IPS DF 6.9 (cell line): ENCODE measurements at regions not wholly inside any gene's neighbourhood (a gene's known extent, or its start where the extent isn't known, plus 50 kb on each side); places are given as distances from the start of the nearest gene placed in this dataset.
"Not testable (repeated sequence)": the region's sequence is repeated elsewhere in the genome, so short reads cannot be mapped to it uniquely, and the experiment has no call there.

ENCODE experiments used
- DNase-seq: peaks from one replicate; pipeline ENCODE4 v3.0.0-alpha.2; 2013; ENCODE audit warnings: low read depth, low spot score
- H3K27ac ChIP-seq: one replicate; pipeline ENCODE4 v1.5.1; 2013; ENCODE audit warnings: low read length, control low read depth
- H3K27me3 ChIP-seq: 2 replicates; pipeline ENCODE4 v1.6.1; 2013; ENCODE audit warnings: mild to moderate bottlenecking, low read length; ENCODE audit not compliant: control insufficient read depth, insufficient read depth
- H3K36me3 ChIP-seq: 2 replicates; pipeline ENCODE4 v1.6.1; 2013; ENCODE audit warnings: low read length; ENCODE audit not compliant: control insufficient read depth, insufficient read depth
- H3K4me1 ChIP-seq: 2 replicates; pipeline ENCODE4 v1.6.1; 2013; ENCODE audit warnings: low read length; ENCODE audit not compliant: control insufficient read depth, insufficient read depth
- H3K4me3 ChIP-seq: 2 replicates; pipeline ENCODE4 v1.5.1; 2013; ENCODE audit warnings: mild to moderate bottlenecking, low read length
- H3K9me3 ChIP-seq: 2 replicates; pipeline ENCODE4 v1.6.1; 2013; ENCODE audit warnings: low read length, inconsistent platforms; ENCODE audit not compliant: control insufficient read depth, insufficient read depth
- WGBS: extraction: QIAGEN DNeasy Blood & Tissue Kit; methylation state at CpG from one replicate; pipeline ENCODE4 v1.1.7; 2013; ENCODE audit warnings: mixed read lengths, missing lambda C conversion rate; ENCODE audit not compliant: insufficient read length, insufficient coverage; 5-methylcytosine and 5-hydroxymethylcytosine counted together

DNA sequence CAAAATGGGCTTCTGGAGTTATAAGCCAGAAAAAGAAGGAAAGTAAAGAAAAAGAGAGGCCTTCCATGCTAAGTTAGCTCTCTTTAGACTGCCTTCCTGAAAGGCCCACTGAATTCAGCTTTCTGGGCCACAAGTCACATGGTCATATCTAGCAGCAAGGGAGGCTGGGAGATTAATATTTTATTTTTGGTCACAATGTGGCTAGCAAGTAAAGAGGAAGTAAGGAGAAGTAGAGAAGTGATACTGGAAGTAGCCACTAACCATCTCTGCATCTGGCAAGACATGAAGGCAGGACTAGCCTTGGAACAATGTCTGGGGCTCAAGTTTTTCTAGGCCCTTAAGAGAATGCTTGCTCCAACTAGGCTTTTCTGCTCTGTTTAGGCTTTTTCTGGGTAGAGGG lies 81.8 kb upstream of the UBE2E1 start:
- no peaks in the 10 kb centered on the region for H3K27me3 ChIP-seq
- peaks cover 2% of the 10 kb centered on the region; the same call in 1 of the 2 replicates for H3K4me1 ChIP-seq
- H3K4me3 ChIP-seq, result no peak overlapping the region
- H3K36me3 ChIP-seq, result no peaks in the 10 kb centered on the region
- H3K27ac ChIP-seq, result no peak overlapping the region
- no peaks in the 10 kb centered on the region for H3K9me3 ChIP-seq
- DNase-seq, result no peak

DNA sequence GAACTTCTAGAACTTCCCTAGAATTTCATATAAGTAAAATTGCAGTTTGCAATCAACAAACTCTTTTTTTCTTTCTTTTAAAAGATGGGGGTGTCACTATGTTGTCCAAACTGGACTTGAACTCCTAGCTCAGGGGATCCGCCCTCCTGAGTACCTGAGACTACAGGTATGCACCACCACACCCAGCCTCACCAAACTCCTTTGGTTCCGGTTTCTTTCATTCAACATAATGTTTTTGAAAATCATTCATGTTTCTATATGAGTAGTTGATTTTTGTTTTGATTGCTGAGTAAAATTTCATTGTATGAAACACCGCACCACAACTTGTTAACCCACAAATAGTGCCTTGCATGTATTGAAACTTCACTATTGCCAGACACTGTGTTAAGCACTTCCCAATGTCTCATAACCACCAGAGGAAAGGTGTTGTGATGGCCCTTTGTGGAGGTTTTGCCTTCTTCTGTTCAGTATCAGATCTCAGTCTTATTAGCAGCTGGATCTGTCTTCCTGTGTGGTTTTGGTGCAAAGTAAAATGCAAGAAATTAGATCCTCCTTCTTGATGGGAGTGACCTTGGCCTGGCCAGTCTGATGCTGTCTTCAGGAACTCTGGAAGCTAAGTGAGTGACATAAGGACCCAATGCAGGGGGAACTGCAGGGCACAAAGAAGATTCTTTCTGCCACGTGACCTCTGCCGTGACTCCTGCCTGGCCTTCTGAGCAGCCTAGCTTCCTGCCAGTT lies 78.8 kb upstream of the UBE2E1 start:
- no peaks in the 10 kb centered on the region for H3K27me3 ChIP-seq
- H3K36me3 ChIP-seq, result no peaks in the 10 kb centered on the region
- peaks cover 4% of the 10 kb centered on the region; the same call in 1 of the 2 replicates for H3K4me1 ChIP-seq
- no peak overlapping the region for H3K4me3 ChIP-seq
- no peaks in the 10 kb centered on the region for H3K9me3 ChIP-seq
- WGBS, result no CpG with 5 or more reads among the region's 5 CpGs
- no peak for DNase-seq
- no peak overlapping the region for H3K27ac ChIP-seq

GRCh38 chr3:23728601-23729117 lies 77.1 kb upstream of the UBE2E1 start:
- WGBS, result no CpG with 5 or more reads among the region's 4 CpGs

DNA sequence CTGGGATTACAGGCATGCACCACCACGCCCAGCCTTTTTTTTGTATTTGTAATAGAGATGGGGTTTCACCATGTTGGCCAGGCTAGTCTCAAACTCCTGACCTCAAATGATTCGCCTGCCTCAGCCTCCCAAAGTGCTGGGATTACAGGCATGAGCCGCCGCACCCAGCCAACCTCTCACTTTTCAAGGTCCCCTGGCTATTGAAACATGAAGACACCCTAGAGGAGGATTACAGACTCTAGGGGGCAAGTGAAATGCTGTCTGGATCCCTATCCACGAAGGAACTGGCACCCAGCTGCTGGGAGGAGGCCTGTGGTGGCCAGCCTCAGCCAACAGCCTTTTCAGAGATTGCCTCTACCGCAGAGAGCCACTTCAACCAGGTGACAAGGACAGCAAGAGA lies 76.4 kb upstream of the UBE2E1 start:
- not testable (repeated sequence) for H3K4me1 ChIP-seq, H3K36me3 ChIP-seq, H3K4me3 ChIP-seq, DNase-seq, H3K27me3 ChIP-seq, H3K9me3 ChIP-seq, H3K27ac ChIP-seq
- no CpG with 5 or more reads among the region's 6 CpGs for WGBS

More at GRCh38 chr3:23728601-23729117, 77.1 kb upstream of the UBE2E1 start:
- Histone ChIP-seq H3K9me3 (no peaks in the 10 kb centered on the region), H3K27ac (no peak overlapping the region), H3K4me1 (peaks cover 4% of the 10 kb centered on the region; the same call in 1 of the 2 replicates), H3K27me3 (no peaks in the 10 kb centered on the region), H3K36me3 (no peaks in the 10 kb centered on the region), H3K4me3 (no peak overlapping the region)
- DNase-seq, result no peak

GRCh38 chr3:23734481-23734880 lies 71.3 kb upstream of the UBE2E1 start:
- Histone ChIP-seq H3K4me1 (peaks cover 4% of the 10 kb centered on the region), H3K36me3 (no peaks in the 10 kb centered on the region), H3K27ac (no peak overlapping the region), H3K9me3 (no peaks in the 10 kb centered on the region), H3K27me3 (no peaks in the 10 kb centered on the region), H3K4me3 (no peak overlapping the region)
- DNase-seq, result no peak
- no CpG with 5 or more reads among the region's 3 CpGs for WGBS

GRCh38 chr3:23735062-23735461 lies 70.7 kb upstream of the UBE2E1 start:
- H3K4me3 ChIP-seq, result no peak overlapping the region
- H3K9me3 ChIP-seq, result no peaks in the 10 kb centered on the region
- peaks cover 3% of the 10 kb centered on the region for H3K4me1 ChIP-seq
- WGBS, result no CpG with 5 or more reads among the region's 3 CpGs
- H3K27me3 ChIP-seq, result no peaks in the 10 kb centered on the region
- H3K27ac ChIP-seq, result no peak overlapping the region
- no peak for DNase-seq
- H3K36me3 ChIP-seq, result no peaks in the 10 kb centered on the region

DNA sequence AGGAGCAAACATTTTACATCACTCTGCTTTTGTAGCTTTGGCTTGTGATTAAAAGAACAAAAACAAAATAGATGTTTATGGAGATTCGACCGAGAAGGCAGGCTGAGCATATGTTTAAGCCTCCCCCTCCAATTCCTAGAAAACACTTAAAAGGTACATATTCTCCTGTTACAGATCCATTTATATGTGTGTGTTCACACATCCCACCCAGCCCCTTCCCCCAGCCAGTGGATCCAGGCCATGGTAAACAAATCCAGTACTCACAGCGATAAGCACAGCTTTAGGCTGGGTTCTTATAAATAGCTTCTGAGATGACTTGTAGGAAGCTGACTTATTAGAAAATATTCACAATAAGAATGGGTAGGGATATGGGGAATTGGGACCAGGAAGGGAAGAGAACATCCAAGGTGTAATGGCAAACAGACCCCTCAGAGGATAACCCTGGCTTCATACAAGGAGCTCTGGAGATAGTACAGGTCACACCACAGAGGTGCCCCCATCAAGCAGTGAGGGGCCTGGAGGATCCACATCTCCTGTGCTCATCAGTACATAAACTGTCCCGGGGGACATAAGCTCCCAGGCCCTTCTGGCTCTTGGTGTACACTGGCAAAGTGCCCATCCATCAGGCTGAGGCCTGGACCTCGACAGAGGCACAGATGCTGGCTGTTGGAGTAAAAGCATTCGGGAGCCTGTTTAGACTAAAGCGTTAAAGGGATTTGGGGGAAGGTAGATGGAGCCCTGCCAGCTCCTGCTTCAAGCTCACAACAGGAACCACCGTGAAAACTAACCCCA lies 70.0 kb upstream of the UBE2E1 start:
- WGBS, result no CpG with 5 or more reads among the region's 8 CpGs
- H3K36me3 ChIP-seq, result no peaks in the 10 kb centered on the region
- H3K4me1 ChIP-seq, result peaks cover 3% of the 10 kb centered on the region
- H3K9me3 ChIP-seq, result no peaks in the 10 kb centered on the region
- no peak overlapping the region for H3K27ac ChIP-seq
- H3K27me3 ChIP-seq, result no peaks in the 10 kb centered on the region
- no peak for DNase-seq
- no peak overlapping the region for H3K4me3 ChIP-seq

- DNase-seq, result no peak
- WGBS, result no CpG with 5 or more reads among the region's 3 CpGs
- Histone ChIP-seq H3K36me3 (no peaks in the 10 kb centered on the region), H3K9me3 (no peaks in the 10 kb centered on the region), H3K27me3 (peaks cover 16% of the 10 kb centered on the region; the same call in 1 of the 2 replicates), H3K27ac (no peak overlapping the region), H3K4me3 (no peak overlapping the region), H3K4me1 (peaks cover 3% of the 10 kb centered on the region)
Measured at GRCh38 chr3:23738944-23739343, 66.8 kb upstream of the UBE2E1 start.

DNA sequence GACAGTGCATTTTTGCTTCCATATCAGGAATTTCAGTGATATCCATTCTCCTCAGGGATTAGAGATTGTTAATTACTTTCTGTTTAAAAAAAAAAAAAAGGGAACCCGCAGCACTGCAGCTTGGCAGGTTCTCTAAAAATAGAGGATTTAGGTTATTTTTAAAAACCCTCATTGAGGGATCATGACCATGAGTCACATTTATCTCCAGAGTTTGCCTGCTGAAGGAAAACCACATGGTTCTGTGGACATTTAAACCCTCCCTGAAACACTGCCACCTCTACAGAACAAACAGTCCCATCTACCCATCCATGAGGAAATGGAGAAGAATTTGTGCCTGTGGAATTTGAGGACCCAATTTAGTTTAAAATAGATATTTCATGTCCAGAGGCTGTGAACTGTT lies 66.2 kb upstream of the UBE2E1 start:
- Histone ChIP-seq H3K4me3 (no peak overlapping the region), H3K9me3 (no peaks in the 10 kb centered on the region), H3K4me1 (peaks cover 3% of the 10 kb centered on the region), H3K36me3 (no peaks in the 10 kb centered on the region), H3K27me3 (peaks cover 22% of the 10 kb centered on the region), H3K27ac (no peak overlapping the region)
- DNase-seq, result no peak
- WGBS, result no CpG with 5 or more reads among the region's 1 CpG

- H3K27me3 ChIP-seq, result peaks cover 25% of the 10 kb centered on the region
- DNase-seq, result no peak
- H3K36me3 ChIP-seq, result no peaks in the 10 kb centered on the region
- WGBS, result no CpG with 5 or more reads among the region's 2 CpGs
- no peak overlapping the region for H3K27ac ChIP-seq
- H3K4me3 ChIP-seq, result no peak overlapping the region
- H3K4me1 ChIP-seq, result peaks cover 3% of the 10 kb centered on the region
- no peaks in the 10 kb centered on the region for H3K9me3 ChIP-seq
Measured at GRCh38 chr3:23740517-23740965, 65.2 kb upstream of the UBE2E1 start.
